ENCODE measurements at regions not wholly inside any gene's neighbourhood (a gene's known extent, or its start where the extent isn't known, plus 50 kb on each side); places are given as distances from the start of the nearest gene placed in this dataset.
A peak's percentile ranks its signal among the peaks of the same experiment; 100 is the strongest.

DNA sequence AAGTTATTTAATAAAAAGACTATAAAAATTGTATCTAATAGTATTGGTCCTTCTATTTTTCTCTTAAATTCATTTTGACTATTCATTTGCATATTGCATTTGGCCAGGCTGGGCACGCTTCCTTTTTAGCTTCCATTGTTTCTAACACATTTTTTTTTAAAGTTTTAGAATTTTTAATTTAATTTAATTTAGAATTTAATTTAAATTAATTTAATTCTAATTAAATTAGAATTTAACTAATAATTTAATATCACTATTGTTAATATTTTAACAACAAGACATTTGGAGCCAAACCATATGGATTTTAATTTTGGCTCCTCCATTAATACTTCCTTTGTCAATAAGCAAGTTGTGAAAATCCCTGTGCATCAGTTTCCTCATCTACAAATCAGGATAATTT is 856.9 kb upstream of the SEL1L start:
- no peak for DNase-seq

DNA sequence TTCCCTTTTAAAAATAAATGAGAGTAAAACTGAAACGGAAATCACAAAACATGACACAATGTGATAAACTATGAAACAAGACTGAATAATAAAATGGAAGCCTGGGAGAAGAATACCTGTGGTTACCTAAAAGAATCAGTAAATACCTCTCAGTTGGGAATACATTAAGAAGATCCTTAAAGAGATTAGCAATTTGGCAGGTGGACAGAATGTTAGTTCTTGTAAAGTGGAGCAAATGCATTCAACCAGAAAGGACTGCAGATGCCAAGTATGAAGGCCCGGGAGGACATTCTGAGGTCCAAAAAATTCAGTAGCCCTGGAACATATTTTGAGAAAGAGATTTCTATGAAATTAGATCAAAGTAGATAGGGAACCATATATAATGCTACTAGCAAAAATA is 861.3 kb upstream of the SEL1L start:
- DNase-seq: no peak

DNA sequence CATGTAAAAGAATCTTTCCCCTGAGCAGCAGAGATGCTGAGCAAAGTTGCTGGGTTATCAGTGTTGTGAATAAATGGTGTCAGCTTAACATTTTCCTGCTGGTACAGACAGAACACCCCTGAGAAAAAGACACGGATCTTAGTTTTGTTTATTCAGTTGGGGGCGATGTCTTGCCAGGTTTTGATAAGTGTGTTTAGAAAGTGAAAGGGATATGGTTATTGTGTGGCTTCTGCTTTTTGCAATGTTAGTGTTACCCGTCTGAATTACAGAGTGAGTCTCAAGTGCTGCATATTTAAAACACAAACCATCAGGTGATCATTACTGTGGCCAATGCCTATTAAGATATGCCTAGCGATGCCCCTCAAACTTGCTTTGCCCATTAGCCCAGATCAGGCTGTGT is 864.6 kb upstream of the SEL1L start:
- no peak for DNase-seq

DNA sequence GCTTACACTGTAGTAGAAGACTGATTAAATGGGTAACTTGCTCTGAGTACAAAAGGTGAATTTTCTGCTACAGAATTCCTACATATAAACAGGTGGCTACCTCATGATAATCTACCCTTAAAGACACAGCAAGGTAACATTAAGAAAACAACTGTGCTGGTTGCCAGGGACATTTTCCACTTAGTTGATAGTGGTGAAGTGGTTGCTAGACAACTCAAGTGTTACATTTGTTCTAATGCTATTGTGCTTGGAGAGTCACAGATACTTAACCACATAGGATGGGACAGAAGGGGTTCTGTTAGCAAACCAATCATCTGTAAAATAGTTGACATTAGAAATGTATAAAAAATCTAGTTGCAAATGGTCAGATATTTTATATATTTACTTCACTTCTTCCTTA is 870.3 kb upstream of the SEL1L start:
- DNase-seq: peak in 1 of 2 experiments; percentile 24

DNA sequence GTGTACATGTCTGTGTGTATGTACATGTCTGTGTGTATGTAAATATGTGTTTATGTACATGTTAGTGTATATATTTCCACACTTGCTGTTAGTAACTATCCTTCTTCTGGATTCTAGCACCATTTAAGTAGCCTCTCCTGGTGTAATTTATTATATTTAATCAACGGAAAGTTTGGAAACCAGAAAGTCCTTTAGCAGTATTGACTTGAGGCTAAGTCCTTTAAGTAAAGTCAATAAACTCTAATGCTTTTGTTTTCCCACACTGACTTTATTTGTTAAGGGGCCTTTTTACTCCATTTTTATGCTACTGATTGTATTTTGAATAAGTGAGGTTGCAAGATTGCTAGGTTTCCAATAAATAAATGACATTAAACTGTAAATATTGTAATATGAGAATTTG is 876.4 kb upstream of the SEL1L start:
- no peak for DNase-seq

DNA sequence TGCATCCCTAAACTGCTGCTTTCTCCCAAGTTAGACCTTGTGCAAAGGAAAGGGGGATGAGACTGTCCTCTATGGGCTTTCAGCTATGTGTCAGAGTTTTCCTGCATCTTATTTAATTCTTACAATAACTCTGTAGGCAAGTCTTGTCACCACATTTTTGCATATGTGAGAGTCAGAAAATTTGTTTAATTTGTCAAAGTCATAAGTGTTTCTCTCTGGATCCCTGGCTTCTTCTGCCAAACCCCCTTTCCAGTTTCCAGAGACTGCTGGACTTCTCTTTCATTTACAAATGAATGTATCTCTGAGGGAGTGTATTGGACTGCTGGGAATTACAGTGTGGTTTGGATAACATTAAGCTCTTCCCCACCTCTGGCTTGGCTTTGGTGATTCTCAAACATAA is 877.6 kb upstream of the SEL1L start:
- no peak for DNase-seq

DNA sequence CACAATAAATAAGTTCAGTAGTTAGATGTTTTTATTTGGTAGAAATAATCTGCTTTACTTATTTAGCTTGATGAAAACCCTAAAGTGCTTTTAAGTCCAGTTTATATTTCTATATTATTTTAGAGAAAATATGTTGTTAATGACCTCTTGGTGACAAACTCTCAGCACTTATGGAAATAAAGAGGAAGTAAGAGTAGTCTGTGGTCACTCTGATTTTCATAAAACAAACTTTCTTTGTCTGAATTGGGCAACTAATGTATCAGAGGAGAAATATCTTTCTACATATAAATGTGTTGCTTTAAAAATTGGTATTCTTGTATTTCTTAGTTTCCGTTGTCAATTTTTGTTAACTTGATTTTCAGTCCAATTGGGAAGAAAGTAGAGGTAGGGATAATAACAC is 878.9 kb upstream of the SEL1L start:
- DNase-seq: no peak

DNA sequence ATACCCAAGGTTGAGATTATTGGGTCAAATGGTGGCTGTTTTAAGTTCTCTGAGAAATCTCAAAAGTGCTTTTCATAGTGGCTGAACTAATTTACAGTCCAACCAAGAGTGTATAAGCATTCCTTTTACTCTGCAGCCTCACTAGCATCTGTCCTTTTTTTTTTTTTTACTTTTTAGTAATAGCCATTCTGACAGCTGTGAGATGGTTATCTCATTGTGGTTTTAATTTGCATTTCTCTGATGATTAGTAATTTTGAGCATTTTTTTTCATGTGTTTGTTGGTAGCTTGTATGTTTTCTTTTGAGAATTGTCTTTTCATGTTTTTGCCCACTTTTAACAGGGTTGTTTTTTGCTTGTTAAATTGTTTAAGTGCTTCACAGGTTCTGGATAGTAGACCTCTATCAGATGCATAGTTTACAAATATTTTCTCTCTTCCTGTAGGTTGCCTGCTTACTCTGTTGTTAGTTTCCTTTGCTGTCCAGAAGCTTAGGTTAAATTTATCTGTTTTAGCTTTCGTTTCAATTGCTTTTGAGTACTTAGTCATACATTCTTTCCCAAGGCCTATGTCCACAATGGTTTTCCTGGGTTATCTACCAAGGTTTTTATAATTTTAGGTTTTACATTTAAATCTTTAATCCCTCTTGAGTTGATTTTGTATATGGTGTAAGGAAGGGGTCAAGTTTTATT is 881.3 kb upstream of the SEL1L start:
- DNase-seq: no peak

DNA sequence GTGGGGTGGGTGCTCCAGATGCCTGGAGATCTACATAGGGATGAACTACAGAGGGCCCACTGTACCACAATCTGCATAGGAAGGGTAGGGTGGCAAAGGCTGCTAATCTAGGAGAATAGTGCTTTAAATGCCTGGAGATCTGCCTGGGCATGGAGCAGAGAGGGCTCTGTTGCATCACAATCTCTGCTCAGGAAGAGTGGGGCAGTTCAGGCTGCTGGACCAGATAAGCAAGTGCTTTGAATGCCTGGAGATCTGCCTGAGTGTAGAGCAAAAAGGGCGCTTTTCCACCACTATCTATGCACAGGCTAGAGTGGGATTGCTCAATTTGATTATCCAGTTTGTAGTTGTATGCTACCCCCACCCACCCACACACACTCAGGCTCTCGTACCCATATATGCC is 886.3 kb upstream of the SEL1L start:
- DNase-seq: no peak

DNA sequence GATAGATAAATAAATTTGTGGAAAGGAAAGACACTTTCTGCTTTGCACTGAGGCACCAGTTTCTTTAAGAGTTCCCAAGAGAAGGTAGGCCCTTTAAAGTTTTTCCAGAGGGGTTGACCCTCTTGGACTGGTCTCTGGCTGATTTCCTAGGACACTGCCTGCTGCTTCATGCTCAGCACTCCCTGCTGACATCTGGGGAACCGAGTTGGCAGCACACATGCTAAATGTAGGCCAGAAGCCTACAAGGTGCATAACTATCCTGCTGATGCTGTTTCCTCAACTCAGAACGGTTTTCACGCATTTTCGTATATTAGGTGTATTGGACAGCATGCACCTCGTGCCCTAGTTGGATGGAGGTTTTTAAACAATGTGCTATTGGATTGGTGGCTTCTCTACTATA is 887.2 kb upstream of the SEL1L start:
- no peak for DNase-seq

DNA sequence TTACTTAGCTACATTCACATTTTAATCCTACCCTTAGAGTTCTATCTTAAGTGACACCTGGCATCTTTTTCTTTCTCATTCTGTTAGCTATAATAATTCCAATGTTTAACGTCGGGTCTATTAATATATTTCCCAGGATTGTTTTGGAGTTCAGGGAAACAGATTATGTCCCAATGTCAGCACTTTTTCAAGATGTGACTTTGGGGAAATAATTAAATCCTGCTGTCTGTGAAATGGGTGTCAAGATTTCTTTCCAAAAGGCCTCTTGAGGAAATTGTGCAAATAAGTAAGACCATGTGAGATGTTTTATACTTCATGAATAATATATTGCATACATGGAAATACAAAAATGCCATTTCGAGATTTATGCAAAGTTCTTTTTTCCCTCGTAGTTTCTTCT is 887.6 kb upstream of the SEL1L start:
- DNase-seq: no peak

DNA sequence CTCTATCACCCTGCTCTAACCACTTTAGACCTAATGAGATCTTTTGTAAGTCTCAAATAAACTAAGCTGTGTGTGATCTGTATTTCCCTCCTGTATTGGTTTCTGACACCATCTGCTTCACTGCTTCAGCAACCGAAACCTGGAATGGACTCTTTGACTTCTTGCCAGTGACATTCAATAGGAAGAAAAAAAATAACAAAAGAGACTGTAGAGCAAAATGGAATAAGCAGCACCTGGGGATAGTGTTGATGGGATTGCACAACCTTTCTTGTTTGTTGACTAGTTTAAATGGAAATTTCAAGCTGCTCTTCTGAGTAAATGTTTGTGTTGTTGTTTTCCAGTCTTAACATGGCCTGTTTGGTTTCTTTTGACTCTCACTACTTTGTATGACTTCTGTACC is 888.6 kb upstream of the SEL1L start:
- DNase-seq: no peak

DNA sequence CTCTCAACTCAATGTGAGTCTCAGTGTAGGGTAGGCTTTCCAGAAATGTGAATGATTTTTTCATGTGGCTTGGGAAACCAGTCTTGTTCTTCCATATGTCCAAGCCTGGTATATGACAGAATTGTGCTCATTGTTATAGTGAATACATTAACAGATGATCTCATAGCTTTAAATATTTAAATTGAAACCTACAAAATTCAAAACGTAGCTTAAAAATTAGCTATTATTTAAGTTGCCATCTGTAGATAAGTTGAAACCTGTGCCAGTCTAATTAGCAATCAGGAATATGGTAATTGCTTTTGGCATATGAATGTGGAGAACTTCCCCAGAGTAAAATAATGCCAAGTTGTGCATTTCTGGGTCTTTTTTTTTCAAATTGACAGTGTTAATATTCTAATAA is 891.6 kb upstream of the SEL1L start:
- DNase-seq: no peak

DNA sequence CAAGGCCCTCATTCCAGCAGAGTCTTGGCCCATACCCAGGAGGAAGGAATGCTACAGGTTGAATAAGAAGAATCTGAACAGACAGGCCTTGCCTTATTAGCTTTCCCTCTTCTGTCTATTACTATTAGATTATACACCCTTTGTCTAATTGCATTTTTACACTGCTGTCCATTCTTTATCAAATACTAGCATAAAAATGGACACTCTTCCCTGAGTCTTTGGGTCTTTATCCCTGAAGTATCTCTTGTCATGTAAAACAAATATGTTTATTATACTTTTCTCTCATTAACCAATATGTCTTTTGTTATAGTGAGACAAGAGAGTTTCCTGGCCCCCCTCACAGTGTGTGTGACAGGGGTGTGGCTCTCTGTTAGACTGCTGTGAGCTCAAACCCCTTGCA is 897.4 kb upstream of the SEL1L start:
- DNase-seq: no peak

DNA sequence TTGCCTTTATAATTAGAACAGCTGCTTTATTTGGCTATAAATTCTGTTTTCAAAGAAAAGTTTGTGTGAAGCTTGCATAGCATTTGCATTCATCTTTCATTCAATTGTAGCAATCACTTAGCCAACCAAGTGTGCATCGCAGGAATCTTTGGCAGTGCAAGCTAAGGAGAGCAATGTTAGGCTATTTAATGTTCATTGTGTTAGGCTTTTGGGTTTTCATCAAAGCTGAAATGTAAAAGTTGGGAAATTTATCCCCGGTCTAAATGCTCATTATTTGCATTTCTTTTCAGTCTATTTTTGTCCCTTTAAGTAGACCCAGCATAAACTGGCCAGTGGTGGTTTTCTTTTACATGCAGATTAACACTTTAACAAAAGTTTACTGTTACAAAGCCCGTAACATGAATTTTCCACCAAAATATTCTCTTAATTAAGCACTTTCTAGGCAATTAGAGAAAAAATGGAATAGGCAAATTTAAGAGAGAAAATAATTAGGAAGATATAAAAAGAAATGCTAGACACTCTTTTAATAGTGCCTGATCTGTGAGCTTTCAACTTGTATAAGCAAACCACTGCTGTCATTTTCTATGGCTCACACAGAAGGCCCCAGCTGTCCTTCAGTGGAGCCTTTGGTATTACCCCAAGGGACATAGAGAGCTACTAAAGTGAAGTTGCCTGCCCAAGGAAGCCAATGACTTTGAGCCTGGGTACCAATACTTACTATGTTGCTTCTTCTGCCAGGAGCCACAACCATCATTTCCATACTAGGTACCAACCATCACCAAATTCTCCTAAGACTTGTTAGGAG is 898.9 kb upstream of the SEL1L start:
- DNase-seq: no peak

DNA sequence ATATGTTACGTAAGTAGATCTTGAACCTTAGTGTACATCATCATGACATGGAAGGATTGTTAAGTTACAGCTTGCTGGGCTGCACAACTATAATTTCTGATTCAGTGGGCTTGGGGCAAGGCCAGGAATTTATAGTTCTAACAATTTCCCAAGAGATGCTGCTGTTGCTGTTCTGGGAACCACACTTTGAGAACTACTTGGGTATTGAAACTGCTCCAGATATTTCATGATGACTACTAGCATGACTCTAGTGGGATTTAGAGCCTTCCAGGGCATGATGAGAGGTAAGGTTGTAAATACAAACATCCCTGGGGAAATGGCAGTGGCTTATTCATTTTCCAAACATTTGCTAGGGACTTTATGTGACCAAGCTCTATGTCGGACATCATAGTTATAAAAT is 904.8 kb upstream of the SEL1L start:
- no peak for DNase-seq

DNA sequence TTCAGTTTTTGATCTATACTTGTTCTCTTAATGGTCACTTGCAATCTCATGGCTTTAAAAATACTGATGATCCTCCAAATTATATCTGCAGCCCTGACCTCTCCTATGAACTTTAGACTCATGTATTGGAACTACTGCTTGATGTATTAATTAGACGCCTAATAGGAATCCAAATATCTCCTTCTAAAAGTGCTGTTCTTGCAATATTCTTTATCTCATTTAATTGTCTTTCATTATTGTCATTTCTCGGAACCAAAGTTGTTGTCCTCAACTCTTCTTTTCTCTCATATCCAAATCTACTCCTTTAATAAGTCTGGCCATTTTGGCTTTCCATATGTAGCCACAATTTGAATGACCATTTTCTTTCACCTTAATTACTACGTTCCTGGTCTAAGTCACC is 907.6 kb upstream of the SEL1L start:
- no peak for DNase-seq

DNA sequence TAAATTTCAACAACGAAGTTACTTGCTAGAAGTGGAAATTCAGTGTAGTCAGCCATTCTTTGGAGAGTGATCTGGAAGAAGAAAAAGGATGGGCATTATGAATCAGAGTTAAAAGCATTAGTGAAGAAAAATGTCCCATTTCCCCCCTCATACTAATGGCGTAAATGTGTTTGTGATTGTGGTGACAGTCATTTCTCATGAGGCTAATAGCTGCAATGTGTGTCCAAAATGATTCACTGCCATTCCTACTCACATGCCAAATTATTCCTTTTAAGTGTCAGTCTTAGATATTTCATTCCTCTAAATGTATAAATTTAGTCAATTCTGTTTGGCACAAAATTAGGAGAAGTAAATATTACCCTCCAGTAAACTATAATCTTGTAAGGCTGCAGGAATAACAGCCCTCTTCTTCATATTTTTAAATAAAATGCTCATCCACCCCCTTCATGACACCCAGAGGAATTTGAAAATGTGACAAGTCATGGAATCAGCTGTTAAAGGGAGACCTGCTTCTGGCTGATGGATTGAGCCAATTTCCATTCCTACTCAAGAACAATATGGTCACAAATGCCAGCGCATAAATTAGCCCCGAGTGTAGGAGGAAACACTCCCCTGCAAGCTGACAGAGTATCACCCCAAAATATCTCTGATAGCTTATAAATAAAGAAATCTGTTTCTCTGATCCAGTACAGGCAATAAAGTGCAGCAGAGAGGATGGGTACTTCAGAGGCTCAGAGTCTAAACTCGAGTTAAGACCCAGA is 912.3 kb upstream of the SEL1L start:
- DNase-seq: no peak

DNA sequence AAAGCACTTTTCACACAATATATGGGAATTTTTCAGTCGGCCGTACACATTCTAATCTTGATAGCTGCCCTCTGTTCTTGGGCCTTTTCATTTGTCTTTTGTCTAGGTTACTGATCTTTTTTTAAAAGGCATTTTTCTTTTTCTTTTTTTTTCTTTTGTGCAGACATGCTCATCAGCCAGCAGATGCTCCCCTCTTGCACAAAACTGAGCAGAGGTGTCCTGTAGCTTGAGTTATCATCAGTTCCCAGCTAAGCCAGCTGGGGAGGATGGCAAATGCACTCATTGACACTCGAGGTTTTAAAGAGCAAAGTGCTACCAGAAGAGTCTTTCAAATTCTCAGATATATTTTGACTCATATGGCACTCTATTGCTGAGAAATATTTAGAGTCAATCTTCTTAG is 913.9 kb upstream of the SEL1L start:
- DNase-seq: peak; percentile 40 to 55

DNA sequence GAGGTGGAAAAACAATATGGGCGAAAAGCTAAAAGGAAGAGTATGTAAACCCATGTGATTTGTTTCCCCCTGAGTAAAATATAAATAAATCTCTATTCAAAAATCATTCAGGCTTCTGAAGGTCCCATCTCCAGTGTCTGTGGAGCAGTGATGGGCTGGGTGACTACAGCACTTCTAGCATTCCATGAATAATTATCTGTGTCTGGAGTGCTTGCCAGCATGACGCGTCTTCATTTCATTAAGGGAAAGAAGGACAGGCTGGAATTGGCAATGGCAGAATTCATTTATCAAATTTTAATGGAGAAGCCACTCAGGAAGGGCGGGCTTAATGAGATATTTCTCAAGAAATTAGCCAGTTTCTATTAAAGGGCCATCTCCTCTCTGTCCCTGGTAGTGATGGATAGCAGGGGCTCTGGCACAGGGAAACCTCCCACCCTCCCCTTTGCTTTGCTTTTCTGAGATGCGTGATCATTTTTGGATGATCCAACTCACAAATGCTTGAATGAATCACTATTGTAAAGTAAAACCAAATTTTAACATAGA is 916.3 kb upstream of the SEL1L start:
- no peak for DNase-seq

DNA sequence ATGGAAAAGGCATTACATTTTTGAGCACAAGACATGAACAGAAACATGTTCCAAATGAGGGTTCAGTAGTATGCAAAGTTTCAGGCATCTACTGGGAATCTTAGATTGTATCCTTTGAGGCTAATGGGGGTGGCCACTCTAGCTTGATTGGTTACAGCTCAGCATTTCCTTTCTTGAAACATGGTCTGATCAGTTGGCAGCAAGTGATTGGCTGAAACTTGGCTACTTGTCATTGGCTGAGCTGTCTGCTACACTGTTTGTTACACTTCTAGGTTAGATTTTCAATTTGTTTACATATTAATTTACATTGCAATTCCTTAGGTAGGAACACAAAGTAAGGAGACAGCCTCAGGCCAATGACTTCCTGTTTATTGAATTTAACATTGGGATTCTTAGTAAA is 918.0 kb upstream of the SEL1L start:
- DNase-seq: no peak

DNA sequence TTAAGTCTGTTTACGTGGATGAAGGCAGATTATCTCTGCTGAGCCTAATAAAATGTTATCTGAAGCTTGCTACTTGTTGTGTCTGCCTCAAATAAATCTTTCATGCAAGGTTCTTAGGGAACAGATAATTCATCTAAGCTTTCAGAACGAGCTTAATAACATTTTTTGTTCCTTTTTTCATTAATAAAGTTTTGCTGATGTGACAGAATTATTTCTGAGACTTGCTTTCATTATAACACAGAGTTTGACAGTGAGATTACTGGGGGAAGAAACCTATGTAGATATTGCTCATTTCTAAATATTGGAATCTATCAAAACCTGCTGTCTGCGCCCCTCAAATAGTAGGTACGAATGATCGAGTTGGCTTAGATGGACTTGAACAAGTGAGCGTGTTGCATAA is 948.7 kb upstream of the SEL1L start:
- DNase-seq: no peak

DNA sequence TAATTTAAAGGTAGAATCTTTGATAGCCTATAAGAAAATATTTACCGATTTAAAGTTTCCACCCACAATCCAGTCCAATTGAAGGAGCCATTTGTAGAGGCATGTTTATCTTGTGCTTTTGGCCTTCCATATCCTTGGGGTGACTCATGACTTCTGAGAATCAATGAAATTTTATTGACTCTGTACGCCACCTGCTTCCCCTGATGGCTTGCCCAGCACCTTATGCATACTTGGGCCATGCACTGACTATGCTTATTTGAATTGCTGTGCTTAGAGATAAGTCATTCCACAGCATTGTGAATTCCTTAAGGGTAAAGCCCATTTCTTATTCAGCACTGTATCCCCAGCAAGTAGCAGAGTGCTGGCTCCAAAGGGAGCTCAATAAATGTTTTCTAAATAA is 954.8 kb upstream of the SEL1L start:
- DNase-seq: peak in 1 of 2 experiments; percentile 12

DNA sequence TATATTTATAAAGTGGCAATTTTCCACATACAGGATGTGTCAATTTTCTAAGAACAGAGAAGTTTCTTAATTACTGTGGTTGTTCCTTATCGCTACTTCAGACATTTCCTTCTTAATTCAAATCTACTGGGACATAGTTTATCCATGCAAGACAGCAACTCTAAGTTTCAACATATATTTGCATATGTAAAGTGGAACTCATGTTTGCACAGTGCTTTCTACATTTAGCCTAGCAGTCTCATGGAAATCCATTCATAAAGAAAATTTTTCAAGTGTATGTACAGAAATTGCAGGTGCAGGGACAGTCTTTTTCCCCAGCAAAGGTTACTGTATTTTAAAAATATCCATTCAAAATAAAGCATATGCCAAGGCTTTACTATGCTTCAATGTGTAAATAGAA is 956.7 kb upstream of the SEL1L start:
- DNase-seq: no peak

All from SHP77 (cell line).